Tibial nerve (tissue), 4 donors: ENCODE measurements at regions not wholly inside any gene's neighbourhood (a gene's known extent, or its start where the extent isn't known, plus 50 kb on each side); places are given as distances from the start of the nearest gene placed in this dataset.

Experiments used
- CTCF ChIP-seq, 5 experiments: fragments of 200-600 bp in 3 of 5; fragments of 450-650 bp in 2 of 5; sonication (generic) in 3 of 5; IDR thresholded peaks; one replicate each; pipeline ENCODE4 v1.5.1; 2016 to 2019; ENCODE audit warnings: antibody characterized with exemption in 5 of 5, mild to moderate bottlenecking in 3 of 5, moderate library complexity in 2 of 5
- EP300 ChIP-seq, 2 donors: sonication (generic); formaldehyde crosslinking; IDR thresholded peaks; one replicate each; pipeline ENCODE4 v1.6.1; 2017; ENCODE audit warnings: antibody characterized with exemption in 2 of 2, mild to moderate bottlenecking in 1 of 2
- POLR2A ChIP-seq, 2 donors: fragments of 450-650 bp; IDR thresholded peaks; one replicate each; pipeline ENCODE4 v1.6.1; 2017; ENCODE audit warnings: antibody characterized with exemption in 2 of 2, mild to moderate bottlenecking in 2 of 2, moderate library complexity in 2 of 2

- TF ChIP-seq POLR2A (IDR thresholded peaks at IDR 0.05), result no peak
- TF ChIP-seq CTCF (IDR thresholded peaks at IDR 0.05), result no peak
- no peak for TF ChIP-seq EP300 (IDR thresholded peaks at IDR 0.05)
These were observed 192.0 kb downstream of the SHANK2 start for GRCh38 chr11:71060391-71060791.
